NB4 (cell line): ENCODE measurements at regions not wholly inside any gene's neighbourhood (a gene's known extent, or its start where the extent isn't known, plus 50 kb on each side); places are given as distances from the start of the nearest gene placed in this dataset.

Experiments used
- CTCF ChIP-seq: IDR thresholded peaks from one replicate; pipeline ENCODE4 v1.5.1; 2012; ENCODE audit warnings: low read depth, low read length
- MAX ChIP-seq: IDR thresholded peaks from 2 replicates; pipeline ENCODE4 v1.6.1; 2011; ENCODE audit warnings: low read depth, low read length
- MYC ChIP-seq: IDR thresholded peaks from 2 replicates; pipeline ENCODE4 v1.6.1; 2011; ENCODE audit warnings: low read depth, low read length
- POLR2A ChIP-seq: IDR thresholded peaks from 2 replicates; pipeline ENCODE4 v1.6.1; 2011; ENCODE audit warnings: mild to moderate bottlenecking; ENCODE audit not compliant: insufficient read length; ENCODE audit errors: extremely low read depth

- TF ChIP-seq POLR2A, result no peak
- no peak for TF ChIP-seq CTCF
- TF ChIP-seq MAX, result no peak
- no peak for TF ChIP-seq MYC
These were observed 248.7 kb upstream of the NPVF start for GRCh38 chr7:25476863-25477499.
